SK-N-SH treated with all-trans-retinoic acid at 6 μM for 48 hours (cell line): ENCODE measurements at regions not wholly inside any gene's neighbourhood (a gene's known extent, or its start where the extent isn't known, plus 50 kb on each side); places are given as distances from the start of the nearest gene placed in this dataset.

Experiments
- CSRNP3 ChIP-seq: fragments of 250-450 bp; sonication (Bioruptor Pico); IDR thresholded peaks from 2 replicates; pipeline ENCODE4 v1.5.1; 2021; ENCODE audit warnings: mild to moderate bottlenecking, moderate library complexity
- GLIS3 ChIP-seq: fragments of 250-450 bp; sonication (Bioruptor Pico); IDR thresholded peaks from 2 replicates; pipeline ENCODE4 v1.5.0; 2020; ENCODE audit warnings: mild to moderate bottlenecking, moderate library complexity
- ISL1 ChIP-seq: fragments of 250-450 bp; sonication (Bioruptor Pico); IDR thresholded peaks from 2 replicates; pipeline ENCODE4 v2.1.2; 2022; ENCODE audit warnings: mild to moderate bottlenecking, moderate library complexity
- PATZ1 ChIP-seq: fragments of 250-450 bp; sonication (Bioruptor Pico); IDR thresholded peaks from 2 replicates; pipeline ENCODE4 v1.8.0; 2020; ENCODE audit warnings: mild to moderate bottlenecking, moderate library complexity, borderline replicate concordance
- POU6F1 ChIP-seq: fragments of 250-450 bp; sonication (Bioruptor Pico); IDR thresholded peaks from 2 replicates; pipeline ENCODE4 v1.8.0; 2021; ENCODE audit warnings: low read depth, mild to moderate bottlenecking, moderate library complexity, borderline replicate concordance
- PPARA ChIP-seq: fragments of 250-450 bp; sonication (Bioruptor Pico); IDR thresholded peaks from 2 replicates; pipeline ENCODE4 v1.5.0; 2020; ENCODE audit warnings: mild to moderate bottlenecking, borderline replicate concordance
- RARB ChIP-seq: fragments of 250-450 bp; sonication (Bioruptor Pico); IDR thresholded peaks from 2 replicates; pipeline ENCODE4 v1.8.0; 2021; ENCODE audit warnings: mild to moderate bottlenecking, moderate library complexity
- SNAI2 ChIP-seq: fragments of 250-450 bp; sonication (Bioruptor Pico); IDR thresholded peaks from 2 replicates; pipeline ENCODE4 v1.5.0; 2020; ENCODE audit warnings: mild to moderate bottlenecking, moderate library complexity
- TCF4 ChIP-seq: fragments of 250-450 bp; sonication (Bioruptor Pico); IDR thresholded peaks from 2 replicates; pipeline ENCODE4 v1.8.0; 2021; ENCODE audit warnings: mild to moderate bottlenecking, moderate library complexity, borderline replicate concordance
- ZC3H10 ChIP-seq: fragments of 250-450 bp; sonication (Bioruptor Pico); IDR thresholded peaks from 2 replicates; pipeline ENCODE4 v1.5.1; 2021; ENCODE audit warnings: mild to moderate bottlenecking, moderate library complexity
- ZFP3 ChIP-seq: fragments of 250-450 bp; sonication (Bioruptor Pico); IDR thresholded peaks from 2 replicates; pipeline ENCODE4 v1.5.0; 2020; ENCODE audit warnings: mild to moderate bottlenecking, moderate library complexity
- ZFP30 ChIP-seq: fragments of 450-650 bp; formaldehyde crosslinking; IDR thresholded peaks from 2 replicates; pipeline ENCODE4 v1.5.0; 2022; ENCODE audit warnings: mild to moderate bottlenecking, moderate library complexity
- ZNF8 ChIP-seq: fragments of 450-650 bp; formaldehyde crosslinking; IDR thresholded peaks from 2 replicates; pipeline ENCODE4 v1.5.0; 2020; ENCODE audit warnings: mild to moderate bottlenecking, moderate library complexity

GRCh38 chr7:81045491-81046030 lies 126.7 kb upstream of the SEMA3C start:
- TF ChIP-seq PATZ1 = no peak
- TF ChIP-seq GLIS3 (CRISPR knock-in tag) = no peak
- TF ChIP-seq ISL1 (CRISPR knock-in tag) = no peak
- TF ChIP-seq POU6F1 (CRISPR knock-in tag) = no peak
- TF ChIP-seq PPARA (CRISPR knock-in tag) = no peak
- TF ChIP-seq TCF4 (CRISPR knock-in tag) = no peak
- TF ChIP-seq ZC3H10 (CRISPR knock-in tag) = no peak
- TF ChIP-seq SNAI2 (CRISPR knock-in tag) = no peak
- no peak for TF ChIP-seq RARB (CRISPR knock-in tag)
- TF ChIP-seq CSRNP3 (CRISPR knock-in tag) = no peak
- no peak for TF ChIP-seq ZFP30
- TF ChIP-seq ZNF8 (CRISPR knock-in tag) = no peak
- no peak for TF ChIP-seq ZFP3 (CRISPR knock-in tag)
